GM10266 (cell line): ENCODE measurements at regions not wholly inside any gene's neighbourhood (a gene's known extent, or its start where the extent isn't known, plus 50 kb on each side); places are given as distances from the start of the nearest gene placed in this dataset.

Source experiments
- DNase-seq: peaks from one replicate; pipeline ENCODE4 v3.0.0; 2012; ENCODE audit errors: extremely low spot score
- CTCF ChIP-seq: IDR thresholded peaks from 2 replicates; pipeline ENCODE4 v1.5.1; 2012; ENCODE audit warnings: mild to moderate bottlenecking, low read depth; ENCODE audit not compliant: control insufficient read depth, insufficient read depth; ENCODE audit errors: missing control alignments

DNA sequence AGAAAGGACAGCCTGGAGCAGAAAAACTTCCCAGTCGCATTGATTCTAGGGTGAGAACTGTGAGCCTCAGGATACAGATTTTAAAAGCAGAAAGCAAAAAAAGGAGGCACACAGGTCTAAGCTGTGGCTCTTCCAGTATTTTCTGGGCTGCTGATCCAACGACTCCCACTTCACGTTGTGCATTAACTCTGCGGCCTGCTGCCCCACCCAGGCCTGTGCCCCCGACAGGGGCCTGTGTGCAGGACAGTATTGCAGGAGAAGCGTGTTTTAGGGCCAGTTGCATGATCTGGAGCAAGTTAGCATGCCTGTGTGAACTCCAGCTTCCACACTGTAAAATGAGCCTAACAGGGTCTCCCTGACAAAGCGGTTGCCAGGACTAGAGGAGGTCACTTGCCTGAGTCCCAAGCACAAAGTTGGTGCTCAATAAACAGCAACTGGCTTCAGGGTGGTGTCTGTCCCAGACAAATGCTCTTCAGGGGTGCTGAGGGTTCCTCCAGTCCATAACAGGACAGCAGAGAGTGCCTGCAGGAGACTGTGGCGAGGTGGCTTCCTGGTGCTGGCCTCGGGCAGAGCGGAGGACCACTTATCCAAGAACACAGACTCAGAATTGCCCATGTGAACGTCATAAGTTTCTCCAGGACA is 66.8 kb upstream of the RAB4A start:
- DNase-seq, result no peak
- TF ChIP-seq CTCF, result no peak

DNA sequence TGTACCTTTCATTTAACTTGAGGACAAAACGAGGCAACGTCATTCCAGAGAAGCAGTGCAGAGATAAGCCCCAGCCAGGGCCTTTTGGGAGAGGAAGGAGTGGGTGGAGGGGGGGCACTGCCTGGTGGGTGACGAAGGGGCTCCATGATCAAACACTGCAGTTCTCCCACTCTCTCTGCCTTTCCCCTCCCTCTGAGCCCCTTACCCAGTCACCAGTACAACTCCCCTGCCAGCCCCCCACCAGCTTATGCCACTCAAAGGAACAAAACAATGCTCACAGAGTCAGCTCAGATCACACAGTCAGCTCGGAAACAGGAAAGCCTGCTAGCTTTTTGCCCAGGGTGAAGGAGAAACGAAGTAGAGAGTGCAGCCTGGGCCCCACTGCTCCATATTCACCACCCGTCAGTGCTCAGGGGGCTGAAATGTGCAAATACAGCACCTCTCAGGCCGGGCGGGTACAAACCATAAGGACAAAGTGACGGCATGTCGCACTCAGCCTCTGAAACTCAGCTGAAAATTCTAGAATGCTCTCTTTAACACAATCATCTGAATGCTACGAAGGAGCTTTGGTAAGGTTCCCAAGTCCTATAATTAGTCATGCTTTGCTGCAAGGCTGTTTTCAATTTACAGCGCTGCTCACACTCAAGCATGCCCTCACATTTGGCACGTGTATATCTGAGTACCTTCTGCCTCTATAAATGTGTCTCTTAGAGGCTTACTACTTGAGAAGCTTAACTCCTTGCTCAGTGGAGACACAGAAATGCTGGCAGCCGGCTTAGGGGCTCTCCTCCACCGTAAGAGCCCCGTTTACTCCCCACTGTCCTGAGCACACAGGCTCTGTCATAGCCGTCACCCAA is 65.8 kb upstream of the RAB4A start:
- no peak for DNase-seq
- TF ChIP-seq CTCF, result no peak

DNA sequence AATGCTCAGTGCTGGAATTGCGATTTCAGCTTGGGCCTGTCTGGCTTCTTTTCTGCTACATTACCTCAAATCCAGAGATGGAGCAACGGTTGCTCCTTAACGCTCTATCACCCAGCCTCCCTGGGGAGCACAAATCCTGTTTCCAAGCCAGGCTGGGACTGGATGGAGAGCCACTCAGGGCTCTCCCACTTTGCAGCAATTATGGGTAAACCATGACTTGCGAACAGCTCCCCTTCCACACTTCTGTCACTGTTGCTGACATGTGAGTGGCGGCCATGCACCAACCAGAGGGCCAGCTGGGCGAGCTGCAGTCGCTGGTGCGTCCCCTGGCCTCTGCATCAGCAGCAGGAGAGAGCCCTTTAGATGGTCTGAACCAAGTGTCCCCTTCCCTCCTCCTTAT is 65.1 kb upstream of the RAB4A start:
- no peak for DNase-seq
- no peak for TF ChIP-seq CTCF

DNA sequence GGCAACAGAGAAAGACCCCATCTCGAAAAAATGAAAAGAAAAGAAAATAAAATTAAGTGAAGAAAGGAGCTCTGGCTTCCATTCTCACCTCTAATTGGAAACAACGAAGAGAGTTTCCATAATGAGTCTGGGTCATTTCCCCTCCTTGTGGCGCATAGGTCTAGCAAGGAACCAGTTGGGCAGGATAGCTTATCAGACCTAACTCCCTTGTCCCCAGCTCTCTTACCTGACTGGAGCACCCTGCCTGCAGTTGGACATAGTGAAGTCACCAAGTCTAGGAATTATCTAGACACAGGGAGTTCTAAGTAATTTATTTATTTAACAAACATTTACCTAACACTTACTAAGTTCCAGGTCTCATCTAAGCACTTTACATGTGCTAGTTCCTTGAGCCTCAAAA is 63.0 kb upstream of the RAB4A start:
- no peak for TF ChIP-seq CTCF

DNA sequence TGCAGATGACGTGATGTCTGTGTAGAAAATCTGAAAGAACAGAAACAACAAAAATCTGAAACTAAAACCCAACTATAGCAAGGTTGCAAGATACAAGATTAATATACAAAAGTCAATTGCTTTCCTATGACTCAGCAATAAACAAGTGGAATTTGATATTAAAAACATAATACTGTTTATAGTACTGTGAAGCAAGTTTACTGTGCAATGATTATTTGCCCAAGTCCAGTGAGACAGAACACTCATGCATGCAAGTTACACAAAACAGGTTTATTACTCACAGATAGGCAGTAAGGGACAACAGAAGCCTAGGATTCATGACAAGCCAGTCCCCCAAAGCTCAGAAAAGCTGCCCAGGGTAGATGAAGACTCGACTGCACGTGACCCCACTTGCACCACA is 62.4 kb upstream of the RAB4A start:
- TF ChIP-seq CTCF, result no peak
- DNase-seq, result no peak

More for the DNA sequence above, 63.0 kb upstream of the RAB4A start:
- no peak for DNase-seq

- no peak for TF ChIP-seq CTCF
- no peak for DNase-seq
Observed at GRCh38 chr1:229209386-229209785, 61.5 kb upstream of the RAB4A start.

DNA sequence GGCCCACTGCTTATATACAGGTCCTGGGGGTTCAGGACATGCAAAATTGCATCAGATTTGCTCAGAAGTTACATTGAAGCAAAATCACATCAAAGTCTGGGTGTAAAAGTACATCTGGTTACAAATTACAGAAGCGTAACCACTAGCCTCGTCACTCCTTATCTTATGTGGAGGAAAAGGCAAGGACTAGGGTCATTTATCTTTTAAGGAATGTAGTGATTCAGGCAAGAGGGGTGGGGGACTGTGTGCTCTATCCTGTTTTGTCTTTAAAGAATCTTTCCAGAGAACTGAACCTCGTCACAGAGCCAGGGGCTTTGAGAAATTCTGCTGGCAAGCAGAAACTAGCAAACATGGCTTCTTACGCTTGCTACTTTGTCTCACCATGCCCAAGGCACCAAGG is 61.1 kb upstream of the RAB4A start:
- no peak for TF ChIP-seq CTCF
- DNase-seq, result no peak
